HG03159 (cell line): ENCODE measurements at regions not wholly inside any gene's neighbourhood (a gene's known extent, or its start where the extent isn't known, plus 50 kb on each side); places are given as distances from the start of the nearest gene placed in this dataset.

Experiments
- ATAC-seq: cut with Tn5 transposase; IDR thresholded peaks from one replicate; pipeline ENCODE4 v1.9.1; 2021; ENCODE audit warnings: mild to moderate bottlenecking, moderate library complexity; ENCODE audit not compliant: unreplicated experiment

DNA sequence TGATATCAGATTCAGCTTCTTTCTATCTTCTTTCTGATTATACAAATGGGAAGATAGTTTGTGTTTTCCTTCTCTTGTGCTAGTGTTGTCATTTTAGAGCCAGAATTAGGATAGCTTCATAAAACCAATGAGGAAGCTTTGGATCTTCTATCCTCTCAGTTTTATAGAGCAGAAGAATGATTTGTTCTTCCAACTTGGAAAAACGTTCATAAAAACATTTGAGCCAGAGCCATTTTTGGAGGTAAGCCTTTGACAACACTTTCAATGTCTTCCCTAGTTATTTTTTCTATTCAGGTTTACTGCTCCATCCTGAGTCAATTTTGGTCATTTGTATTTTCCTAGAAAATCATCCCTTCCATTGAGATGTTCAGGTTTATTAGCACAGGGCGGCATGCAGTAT is 91.2 kb upstream of the MYOCD start:
- ATAC-seq = no peak

DNA sequence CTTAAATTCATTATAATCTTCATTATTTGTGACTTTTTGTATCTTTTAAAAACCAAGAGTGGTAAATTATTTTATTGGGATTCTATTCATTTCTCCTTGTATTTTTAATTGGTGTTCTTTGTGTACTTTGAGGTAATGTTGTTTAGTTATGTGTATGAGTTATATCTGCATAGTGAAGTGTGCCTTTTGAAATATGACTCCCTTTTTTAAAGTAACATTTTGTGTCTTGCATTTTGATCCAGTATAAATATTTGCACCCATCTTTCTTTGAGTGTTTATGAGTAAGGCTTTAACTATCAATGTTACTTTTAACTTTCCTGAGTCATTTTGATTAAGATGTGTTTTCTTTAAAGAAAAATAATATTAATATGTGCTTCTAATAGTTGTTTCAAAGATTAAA is 90.0 kb upstream of the MYOCD start:
- no peak for ATAC-seq

DNA sequence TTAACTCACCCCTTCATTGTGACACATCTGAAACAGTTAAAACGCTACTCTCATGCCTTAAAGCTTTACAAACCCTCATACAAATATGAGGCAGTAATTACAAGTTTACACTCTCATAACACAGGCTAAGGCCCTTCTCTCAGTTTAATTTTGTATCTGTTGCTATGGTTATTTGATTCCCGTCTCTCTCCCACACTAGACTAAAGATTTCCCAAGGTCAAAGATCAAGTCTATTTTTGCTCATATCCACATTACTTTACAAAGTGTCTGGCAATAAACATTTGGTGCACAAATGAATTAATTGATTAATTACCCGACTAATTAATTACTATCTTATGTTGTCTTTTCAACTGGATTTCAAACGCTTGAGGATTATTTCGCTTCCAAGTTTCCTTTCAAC is 86.4 kb upstream of the MYOCD start:
- ATAC-seq = no peak

DNA sequence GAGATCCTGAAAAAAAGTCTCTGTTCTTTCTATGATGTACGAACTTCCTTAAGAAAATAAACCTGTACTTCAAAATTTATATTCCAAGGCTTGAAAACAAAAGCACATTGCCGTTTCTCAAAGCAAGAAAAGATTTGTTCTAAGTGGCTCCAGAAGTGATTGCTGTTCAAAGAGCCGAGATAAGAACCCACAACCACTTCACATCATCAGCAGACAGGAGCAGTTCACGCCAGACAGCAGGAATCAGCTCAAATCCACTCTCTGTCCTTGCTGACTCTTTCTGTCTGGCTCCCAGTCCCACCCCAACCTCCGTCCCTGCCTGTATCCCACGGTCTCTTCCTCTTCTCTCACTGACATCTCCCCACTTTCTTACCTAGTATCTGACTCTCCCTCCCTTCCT is 85.0 kb upstream of the MYOCD start:
- ATAC-seq = no peak

DNA sequence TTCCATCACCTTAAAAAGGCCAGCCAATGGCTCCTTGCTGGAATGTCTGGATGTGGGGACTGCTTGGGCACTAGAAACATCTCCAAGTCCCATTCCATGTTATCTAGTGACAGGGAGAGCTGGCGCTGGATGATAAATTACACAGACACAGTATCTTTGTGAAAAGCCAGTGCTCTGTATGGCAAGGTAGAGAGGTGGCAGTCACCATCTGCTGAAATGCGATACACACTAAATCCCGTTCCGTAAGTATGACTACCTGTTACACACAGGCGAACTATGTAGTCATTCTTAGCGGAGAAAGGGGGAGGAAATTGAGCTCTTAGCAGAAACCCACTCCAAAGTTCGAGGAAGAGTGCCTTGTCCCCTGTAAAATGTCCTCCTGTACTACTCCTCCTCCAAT is 81.0 kb upstream of the MYOCD start:
- no peak for ATAC-seq

DNA sequence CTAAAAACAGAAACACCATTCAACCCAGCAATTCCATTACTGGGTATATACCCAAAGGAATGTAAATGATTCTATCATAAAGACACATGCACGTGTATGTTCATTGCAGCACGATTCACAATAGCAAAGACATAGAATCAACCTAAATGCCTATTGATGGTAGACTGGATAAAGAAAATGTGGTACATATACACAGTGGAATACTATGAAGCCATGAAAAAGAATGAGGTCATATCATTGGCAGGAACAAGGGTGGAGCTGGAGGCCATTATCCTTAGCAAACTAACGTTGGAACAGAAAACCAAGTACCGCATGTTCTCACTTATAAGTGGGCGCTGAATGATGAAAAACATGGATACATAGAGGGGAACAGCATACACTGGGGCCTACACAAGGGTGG is 77.2 kb upstream of the MYOCD start:
- ATAC-seq = no peak

DNA sequence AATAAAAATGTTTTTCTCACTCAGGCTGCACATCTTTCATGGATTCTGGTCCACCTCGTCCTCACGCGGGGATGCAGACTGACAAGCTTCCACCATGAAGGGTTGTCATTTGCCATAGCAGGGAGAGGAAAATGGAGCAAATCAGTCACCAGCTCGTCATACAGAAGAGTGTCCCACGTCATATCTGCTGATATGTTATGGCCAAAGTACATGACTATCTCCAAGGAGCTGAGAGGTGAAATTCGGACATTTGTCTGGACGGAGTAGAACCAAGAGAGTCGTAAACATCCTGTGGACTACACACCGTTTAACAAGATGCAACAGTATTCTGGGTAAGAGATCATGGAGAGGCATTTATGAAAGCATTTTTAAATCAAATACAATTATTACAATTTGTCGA is 75.3 kb upstream of the MYOCD start:
- ATAC-seq = no peak

DNA sequence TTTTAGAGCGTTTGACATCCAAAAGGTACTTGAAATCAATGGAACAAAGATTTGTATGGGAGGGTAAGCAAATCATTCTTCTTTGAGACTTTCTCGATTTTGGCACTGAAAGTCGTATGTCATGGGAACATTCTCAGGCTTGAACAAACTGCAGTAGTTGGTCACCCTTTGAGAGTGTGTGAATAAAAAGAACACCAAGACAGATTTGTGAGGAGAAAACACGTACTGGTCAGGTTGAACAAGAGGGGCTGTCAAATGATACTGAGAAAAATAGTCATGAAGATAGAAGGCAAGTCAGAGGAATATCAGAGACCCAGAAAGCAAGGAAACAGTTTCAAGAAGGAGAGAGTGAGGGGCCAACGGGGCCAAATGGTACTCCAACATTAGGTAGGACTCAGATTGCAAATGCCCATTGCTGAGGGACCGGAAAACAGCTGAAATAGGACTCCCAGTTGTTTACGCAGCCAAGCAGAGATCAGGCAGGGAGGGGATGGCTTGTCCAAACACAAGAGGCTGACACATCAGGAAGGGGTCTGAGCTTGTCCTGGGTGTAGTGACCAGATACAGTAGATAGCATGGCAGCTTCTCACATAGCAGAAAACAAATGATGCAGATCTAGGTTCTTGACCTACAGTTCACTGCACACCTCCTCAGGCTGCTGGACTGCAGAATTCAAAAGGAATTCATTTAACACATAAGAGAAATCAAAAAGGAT is 74.5 kb upstream of the MYOCD start:
- ATAC-seq = no peak

DNA sequence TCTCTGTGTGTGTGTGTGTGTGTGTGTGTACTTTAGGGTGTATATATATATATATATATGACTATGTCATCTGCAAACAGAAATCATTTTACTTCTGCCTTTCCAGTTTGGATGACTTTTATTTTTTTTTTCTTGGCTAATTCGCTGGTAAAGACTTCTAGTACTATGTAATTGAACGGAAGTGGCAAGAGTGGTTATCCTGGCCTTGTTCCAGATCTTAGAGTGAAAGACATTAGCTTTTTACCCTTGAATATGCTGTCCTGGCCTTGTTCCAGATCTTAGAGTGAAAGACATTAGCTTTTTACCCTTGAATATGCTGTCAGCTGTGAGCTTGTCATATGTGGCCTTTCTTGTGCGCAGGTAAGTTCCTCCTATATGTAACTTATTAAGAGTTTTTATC is 72.7 kb upstream of the MYOCD start:
- no peak for ATAC-seq

DNA sequence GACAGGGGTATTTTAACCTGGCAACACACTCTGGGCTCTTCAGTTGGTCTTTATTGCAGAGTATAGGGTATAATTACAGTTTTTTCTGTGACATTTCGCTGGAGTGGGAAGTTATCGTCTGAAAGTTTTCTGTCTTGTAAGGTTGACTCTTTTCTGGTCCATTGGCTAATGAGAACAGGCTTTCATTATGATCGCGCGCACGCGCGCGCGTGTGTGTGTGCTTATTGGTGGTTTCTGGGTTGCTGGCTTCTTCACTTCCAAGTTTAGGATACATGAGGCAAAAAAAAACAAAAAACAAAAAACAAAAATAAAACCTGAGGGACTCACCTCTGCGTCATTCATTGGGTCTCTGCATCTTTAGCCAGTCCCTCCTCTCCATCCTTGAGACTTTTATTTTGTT is 68.7 kb upstream of the MYOCD start:
- no peak for ATAC-seq

DNA sequence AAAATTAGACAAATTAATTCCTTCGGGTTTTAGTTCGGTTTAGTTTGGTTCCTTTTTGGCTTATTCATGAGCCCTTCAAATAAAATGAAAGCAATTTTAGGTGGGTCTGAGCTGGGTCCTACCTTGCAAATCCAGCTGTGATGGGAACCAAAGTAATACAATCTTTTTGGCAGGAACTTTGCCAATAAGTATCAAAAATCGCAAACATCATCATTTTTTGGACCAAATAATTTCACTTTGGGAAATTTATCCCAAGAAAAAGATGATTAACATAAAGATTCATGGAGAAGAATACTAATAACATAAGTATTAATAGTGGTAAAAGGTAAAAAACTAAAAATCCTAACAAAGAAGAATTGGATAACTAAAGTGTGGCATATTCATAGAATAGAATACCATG is 67.8 kb upstream of the MYOCD start:
- ATAC-seq = no peak

DNA sequence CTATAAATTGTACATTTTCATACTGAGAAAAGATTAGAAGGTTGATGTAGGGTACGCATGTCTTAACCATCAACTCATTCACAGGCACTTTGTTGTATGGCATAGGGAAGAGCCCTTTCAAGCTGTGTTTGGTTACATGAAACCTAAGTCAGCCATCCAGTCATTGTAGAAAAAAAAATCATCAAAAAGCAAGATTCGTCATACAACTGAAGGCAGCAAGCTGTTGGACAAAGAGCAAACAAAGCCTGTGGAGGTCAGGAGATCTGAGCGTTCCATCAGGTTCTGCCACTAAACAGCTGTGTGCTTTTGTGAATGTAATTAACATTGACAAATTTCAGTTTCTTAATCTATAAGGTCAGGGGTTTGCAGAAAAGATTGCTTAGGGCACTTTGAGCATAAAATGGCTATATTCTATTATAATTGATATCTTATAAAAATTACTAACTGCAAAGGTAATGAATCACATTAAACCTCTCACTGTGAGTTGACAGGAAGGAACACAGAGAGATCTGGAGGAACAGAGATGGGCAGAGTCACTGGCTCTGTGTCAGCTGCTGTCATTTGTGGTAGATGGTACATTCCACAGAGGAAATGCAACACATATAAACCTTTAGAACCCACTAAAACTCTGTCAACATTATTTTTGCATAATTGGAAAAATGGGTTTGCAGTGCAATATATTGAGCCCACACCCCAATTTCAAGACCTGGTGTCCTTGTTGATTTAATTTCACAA is 66.3 kb upstream of the MYOCD start:
- ATAC-seq = no peak

DNA sequence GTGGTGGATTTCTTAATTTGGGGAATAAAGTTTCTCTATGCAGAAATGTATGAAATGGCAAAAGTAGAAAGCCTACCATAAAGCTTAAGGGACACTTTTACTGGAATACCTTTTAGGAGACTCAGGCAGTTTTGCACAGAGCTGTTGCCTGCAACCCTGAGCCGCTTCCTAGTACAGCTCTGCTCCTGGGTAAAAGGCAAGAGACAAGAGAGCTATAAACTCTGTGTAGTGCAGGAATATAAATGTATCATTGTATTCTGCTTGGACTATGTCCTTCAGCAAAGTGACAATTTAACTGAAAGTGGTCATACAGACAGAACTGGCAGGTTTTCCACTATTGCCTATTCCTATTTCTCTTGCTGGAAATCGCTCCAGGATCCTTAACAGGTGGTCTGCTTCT is 65.3 kb upstream of the MYOCD start:
- ATAC-seq = no peak

DNA sequence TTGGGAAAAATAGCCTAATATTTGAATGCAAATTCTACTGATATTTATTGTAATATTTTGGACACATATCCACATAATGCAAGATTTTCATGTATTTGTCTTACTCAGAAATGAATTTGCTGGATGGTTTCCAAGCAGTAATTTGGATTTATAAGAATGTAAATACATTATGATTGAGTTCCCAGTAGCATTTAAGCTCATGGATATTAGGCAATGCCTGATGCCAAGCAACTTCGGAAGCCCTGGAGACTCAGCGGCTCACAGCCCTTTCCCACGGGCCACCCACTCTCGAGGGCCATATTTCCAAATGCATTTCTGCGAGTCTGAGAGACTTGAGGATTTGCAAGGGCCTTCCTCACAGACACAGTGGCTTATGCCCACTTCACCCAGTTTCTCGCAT is 62.1 kb upstream of the MYOCD start:
- no peak for ATAC-seq

DNA sequence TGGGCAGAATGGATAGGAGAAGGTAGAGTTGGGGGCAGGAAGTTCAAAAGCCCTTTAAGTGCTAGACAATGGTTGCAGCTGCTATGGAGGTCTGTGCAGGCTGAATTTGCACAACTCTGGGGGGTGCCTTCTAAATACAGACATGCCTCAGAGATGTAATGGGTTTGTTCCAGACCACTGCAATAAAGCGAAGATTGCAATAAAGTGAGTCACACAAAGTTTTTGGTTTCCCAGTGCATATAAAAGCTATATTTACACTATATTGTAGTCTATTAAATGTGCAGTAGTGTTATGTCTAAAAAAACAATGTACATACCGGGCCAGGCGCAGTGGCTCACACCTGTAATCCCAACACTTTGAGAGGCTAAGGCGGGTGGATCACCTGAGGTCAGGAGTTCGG is 60.5 kb upstream of the MYOCD start:
- no peak for ATAC-seq

DNA sequence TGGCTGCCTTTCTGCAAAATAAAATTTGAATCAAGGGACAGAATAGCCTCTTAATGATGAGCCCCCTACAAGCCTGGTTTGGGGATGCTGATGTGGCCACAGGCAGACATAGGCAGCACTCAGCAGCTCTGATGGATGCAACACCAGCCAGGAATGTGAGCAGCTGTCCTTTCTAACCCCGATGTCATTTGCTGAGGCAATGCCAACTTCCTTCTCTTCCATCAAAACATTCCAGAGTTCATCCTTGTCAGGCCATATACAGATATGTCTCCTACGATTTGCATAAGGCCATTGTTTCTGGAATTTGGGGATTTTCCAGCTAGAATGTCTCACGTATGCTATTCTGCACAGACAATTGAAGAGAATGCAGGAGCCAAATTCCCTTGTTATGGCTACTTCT is 52.1 kb upstream of the MYOCD start:
- ATAC-seq = no peak
